ENCODE measurements at regions not wholly inside any gene's neighbourhood (a gene's known extent, or its start where the extent isn't known, plus 50 kb on each side); places are given as distances from the start of the nearest gene placed in this dataset.

- BruUV-seq (replicated peaks) = no TSS peak
- in situ Hi-C loops (cut with HindIII; ENCODE audit: low pct_unique_long_range_greater_than_20kb, low sequenced_read_pairs) (no loop called here), intact Hi-C loops (cut with micrococcal nuclease; ENCODE audit: unreplicated experiment) (no loop called here)
- DNase-seq (ENCODE audit: low read depth, low spot score) (no peak), ATAC-seq (no peak)
- H3K4me3 ChIP-seq (ENCODE audit: low read depth in 2 of 2, low read length in 2 of 2) = no peak overlapping the region
- H3K4me1 ChIP-seq (ENCODE audit: control insufficient read depth, insufficient read depth, low read length) = no peaks in the 10 kb centered on the region
- ChIA-PET CTCF (no interaction called here), POLR2A (no interaction called here)
- H3K27ac ChIP-seq (ENCODE audit: low read length) = no peak overlapping the region
- peaks cover 3% of the 10 kb centered on the region; the same call in 1 of the 2 replicates for H3K27me3 ChIP-seq (ENCODE audit: control insufficient read depth, insufficient read depth, low read length)
- H3K9me3 ChIP-seq (ENCODE audit: control insufficient read depth, insufficient read depth, low read depth, low read length) = no peaks in the 10 kb centered on the region
- no peak for TF ChIP-seq TCF7L2 (IDR thresholded peaks at IDR 0.05; ENCODE audit: low read depth, low read length)
- TF ChIP-seq POLR2AphosphoS5 (IDR thresholded peaks at IDR 0.05; ENCODE audit: low read depth, low read length) = no peak
- TF ChIP-seq REST (IDR thresholded peaks at IDR 0.05; ENCODE audit: insufficient read depth in 1 of 2, low read depth in 2 of 2, low read length in 1 of 2) = no peak
- no peak for TF ChIP-seq CTCF (IDR thresholded peaks at IDR 0.05)
- no peak for TF ChIP-seq SIN3A (IDR thresholded peaks at IDR 0.05; ENCODE audit: borderline replicate concordance, insufficient read depth, low read depth, low read length)
- no peaks in the 10 kb centered on the region for H3K36me3 ChIP-seq (ENCODE audit: control insufficient read depth, insufficient read depth, low read length)
These were observed 242.6 kb downstream of the ACTR3B start for GRCh38 chr7:153002115-153002514.

GRCh38 chr7:153002572-153002971, 243.0 kb downstream of the ACTR3B start:
- TF ChIP-seq POLR2AphosphoS5 (IDR thresholded peaks at IDR 0.05; ENCODE audit: low read depth, low read length) (no peak), REST (IDR thresholded peaks at IDR 0.05; ENCODE audit: insufficient read depth in 1 of 2, low read depth in 2 of 2, low read length in 1 of 2) (no peak), SIN3A (IDR thresholded peaks at IDR 0.05; ENCODE audit: borderline replicate concordance, insufficient read depth, low read depth, low read length) (no peak), TCF7L2 (IDR thresholded peaks at IDR 0.05; ENCODE audit: low read depth, low read length) (no peak), CTCF (IDR thresholded peaks at IDR 0.05) (no peak)
- POLR2A ChIA-PET = no interaction called here
- BruUV-seq (replicated peaks) = no TSS peak
- CTCF ChIA-PET = no interaction called here
- Histone ChIP-seq H3K4me3 (ENCODE audit: low read depth in 2 of 2, low read length in 2 of 2) (no peak overlapping the region), H3K36me3 (ENCODE audit: control insufficient read depth, insufficient read depth, low read length) (no peaks in the 10 kb centered on the region), H3K9me3 (ENCODE audit: control insufficient read depth, insufficient read depth, low read depth, low read length) (no peaks in the 10 kb centered on the region), H3K4me1 (ENCODE audit: control insufficient read depth, insufficient read depth, low read length) (no peaks in the 10 kb centered on the region), H3K27ac (ENCODE audit: low read length) (no peak overlapping the region), H3K27me3 (ENCODE audit: control insufficient read depth, insufficient read depth, low read length) (peaks cover 3% of the 10 kb centered on the region; the same call in 1 of the 2 replicates)
- in situ Hi-C loops (cut with HindIII; ENCODE audit: low pct_unique_long_range_greater_than_20kb, low sequenced_read_pairs) (no loop called here), intact Hi-C loops (cut with micrococcal nuclease; ENCODE audit: unreplicated experiment) (no loop called here)
- DNase-seq (ENCODE audit: low read depth, low spot score) (no peak), ATAC-seq (no peak)
